Psoas muscle (tissue), 7 donors: ENCODE measurements at regions not wholly inside any gene's neighbourhood (a gene's known extent, or its start where the extent isn't known, plus 50 kb on each side); places are given as distances from the start of the nearest gene placed in this dataset.

ENCODE experiments used
- ATAC-seq, 4 donors: fragments of 200-7000 bp; cut with Tn5 transposase; one replicate each; pipeline ENCODE4 v1.9.1; 2020; ENCODE audit warnings: moderate library complexity in 3 of 4, mild to moderate bottlenecking in 2 of 4
- DNase-seq, 2 donors: peaks; one replicate each; pipeline ENCODE4 v3.0.0-alpha.2; 2020
- H3K27ac ChIP-seq: fragments of 200-600 bp; one replicate; pipeline ENCODE4 v1.8.0; 2022
- H3K27me3 ChIP-seq, 3 donors: fragments of 200-600 bp in 1 of 3; one replicate each; pipeline versions ENCODE4 v1.6.1 to v1.8.0; 2013 to 2022; ENCODE audit warnings: low read length in 2 of 3, mild to moderate bottlenecking in 2 of 3, moderate library complexity in 1 of 3; ENCODE audit not compliant: insufficient read depth in 3 of 3
- H3K36me3 ChIP-seq, 2 donors: fragments of 200-600 bp in 1 of 2; one replicate each; pipeline versions ENCODE4 v1.6.1 to v1.8.0; 2013 to 2022; ENCODE audit warnings: low read depth in 1 of 2, mild to moderate bottlenecking in 1 of 2, moderate library complexity in 1 of 2; ENCODE audit not compliant: insufficient read depth in 1 of 2
- H3K4me1 ChIP-seq: fragments of 200-600 bp; one replicate; pipeline ENCODE4 v1.8.0; 2022
- H3K4me3 ChIP-seq: fragments of 200-600 bp; one replicate; pipeline ENCODE4 v1.8.0; 2022; ENCODE audit warnings: mild to moderate bottlenecking
- H3K9me3 ChIP-seq: fragments of 200-600 bp; one replicate; pipeline ENCODE4 v1.8.0; 2022
- CTCF ChIP-seq: fragments of 200-600 bp; IDR thresholded peaks from one replicate; pipeline ENCODE4 v1.8.0; 2022; ENCODE audit warnings: antibody characterized with exemption
- WGBS, 3 donors: extraction: QIAGEN DNeasy Blood & Tissue Kit; methylation state at CpG; one replicate each; pipeline versions ENCODE4 v1.1.6 to v1.1.7; 2013; 5-methylcytosine and 5-hydroxymethylcytosine counted together
- intact Hi-C, 2 donors: fragments of 100-400 bp; cut with DNase I; formaldehyde crosslinking; loops; one replicate each; pipeline versions ENCODE4 v1.11.0 to v1.14.2; 2022
- donor health status: healthy with polysubstance abuse.
- donor health status: DM: no; HTN: no; CAD: no; lungs with moderate emphysema.
- donor health status: Bipolar disorder and iron deficiency.
- donor health status: healthy.
- donor health status: DM: yes; HTN: yes; CAD: no.
- donor health status: DM: no; HTN: no; CAD: no.
- donor health status: DM: yes; HTN: yes; CAD: no.

GRCh38 chr12:23084236-23084995, 459.4 kb downstream of the ETNK1 start:
- no peaks in the 10 kb centered on the region for H3K36me3 ChIP-seq
- ATAC-seq: no peak
- TF ChIP-seq CTCF: no peak
- 63 to 68% (median 66%) methylated on average over 5 of the region's 5 CpGs for WGBS, 3 donors
- H3K4me3 ChIP-seq: no peak overlapping the region
- H3K27ac ChIP-seq: no peak overlapping the region
- DNase-seq: no peak
- intact Hi-C loops: no loop called here
- H3K4me1 ChIP-seq: no peaks in the 10 kb centered on the region
- no peaks in the 10 kb centered on the region for H3K9me3 ChIP-seq
- no peaks in the 10 kb centered on the region for H3K27me3 ChIP-seq

- intact Hi-C loops: no loop called here
- H3K36me3 ChIP-seq: no peaks in the 10 kb centered on the region
Observed at GRCh38 chr12:23088594-23088993, 463.6 kb downstream of the ETNK1 start.

GRCh38 chr12:23093488-23093887, 468.5 kb downstream of the ETNK1 start:
- H3K9me3 ChIP-seq: no peaks in the 10 kb centered on the region
- intact Hi-C loops: no loop called here
- no peaks in the 10 kb centered on the region for H3K4me1 ChIP-seq
- H3K4me3 ChIP-seq: no peak overlapping the region
- H3K36me3 ChIP-seq: no peaks in the 10 kb centered on the region
- TF ChIP-seq CTCF: no peak
- no peak overlapping the region for H3K27ac ChIP-seq
- no peak for ATAC-seq
- no peaks in the 10 kb centered on the region for H3K27me3 ChIP-seq
- no peak for DNase-seq
- 90 to 93% (median 92%) methylated on average over 2 of the region's 2 CpGs for WGBS, 3 donors

More at GRCh38 chr12:23088594-23088993, 463.6 kb downstream of the ETNK1 start:
- 87 to 88% (median 88%) methylated on average over 1 of the region's 1 CpG for WGBS, 3 donors
- DNase-seq (no peak), ATAC-seq (no peak)
- Histone ChIP-seq H3K27ac (no peak overlapping the region), H3K4me1 (no peaks in the 10 kb centered on the region), H3K27me3 (no peaks in the 10 kb centered on the region), H3K4me3 (no peak overlapping the region), H3K9me3 (no peaks in the 10 kb centered on the region)
- no peak for TF ChIP-seq CTCF

- H3K27me3 ChIP-seq: no peaks in the 10 kb centered on the region
- no peaks in the 10 kb centered on the region for H3K36me3 ChIP-seq
- H3K4me3 ChIP-seq: no peak overlapping the region
- DNase-seq (no peak), ATAC-seq (no peak)
- TF ChIP-seq CTCF: no peak
- WGBS, 3 donors: 87 to 88% (median 88%) methylated on average over 1 of the region's 1 CpG
- H3K9me3 ChIP-seq: no peaks in the 10 kb centered on the region
- H3K4me1 ChIP-seq: no peaks in the 10 kb centered on the region
- intact Hi-C loops: no loop called here
- H3K27ac ChIP-seq: no peak overlapping the region
Observed at GRCh38 chr12:23096321-23096720, 471.4 kb downstream of the ETNK1 start.

- WGBS, 3 donors: 78 to 84% (median 81%) methylated on average over 5 of the region's 5 CpGs
- H3K9me3 ChIP-seq: no peaks in the 10 kb centered on the region
- no peaks in the 10 kb centered on the region for H3K36me3 ChIP-seq
- DNase-seq: no peak
- ATAC-seq: no peak
- H3K4me3 ChIP-seq: no peak overlapping the region
- H3K27me3 ChIP-seq: no peaks in the 10 kb centered on the region
- H3K4me1 ChIP-seq: no peaks in the 10 kb centered on the region
- intact Hi-C loops: no loop called here
- TF ChIP-seq CTCF: no peak
- H3K27ac ChIP-seq: no peak overlapping the region
Observed at GRCh38 chr12:23098110-23098509, 473.1 kb downstream of the ETNK1 start.
